ENCODE measurements at regions not wholly inside any gene's neighbourhood (a gene's known extent, or its start where the extent isn't known, plus 50 kb on each side); places are given as distances from the start of the nearest gene placed in this dataset.

DNA sequence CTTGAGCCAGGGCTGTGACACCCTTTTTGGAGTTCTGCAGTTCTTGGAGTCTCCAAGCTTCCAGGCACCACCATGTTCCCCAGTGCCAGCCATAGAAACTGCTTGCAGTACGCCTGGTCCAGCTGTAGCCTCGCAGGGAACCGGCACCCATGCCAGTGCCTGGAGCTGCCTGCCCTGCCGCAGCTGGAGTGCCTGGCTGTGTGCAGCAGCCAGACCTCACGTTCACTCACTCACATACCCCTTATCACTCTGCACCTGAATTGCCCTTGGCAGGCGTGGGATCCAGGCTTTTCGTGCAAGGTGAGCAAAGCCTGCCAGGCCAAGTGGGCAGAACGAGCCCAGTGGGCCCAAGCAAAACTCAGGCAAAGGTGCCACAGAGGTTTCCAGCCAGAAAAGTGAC lies 77.8 kb upstream of the SHB start:
- Histone ChIP-seq H3K9ac (ENCODE audit: low read depth, low read length) (no peak overlapping the region), H3K4me1 (ENCODE audit: insufficient read depth, low read length) (peaks cover 5% of the 10 kb centered on the region; the same call in 1 of the 2 replicates), H3K27ac (ENCODE audit: low read length) (no peak overlapping the region), H3K27me3 (ENCODE audit: insufficient read depth, low read length) (peaks cover 6% of the 10 kb centered on the region; the same call in 1 of the 2 replicates), H3K9me3 (ENCODE audit: insufficient read depth, low read depth, low read length) (no peaks in the 10 kb centered on the region), H3K4me3 (ENCODE audit: low read length) (no peak overlapping the region), H3K36me3 (ENCODE audit: insufficient read depth, low read depth, low read length) (no peaks in the 10 kb centered on the region)

DNA sequence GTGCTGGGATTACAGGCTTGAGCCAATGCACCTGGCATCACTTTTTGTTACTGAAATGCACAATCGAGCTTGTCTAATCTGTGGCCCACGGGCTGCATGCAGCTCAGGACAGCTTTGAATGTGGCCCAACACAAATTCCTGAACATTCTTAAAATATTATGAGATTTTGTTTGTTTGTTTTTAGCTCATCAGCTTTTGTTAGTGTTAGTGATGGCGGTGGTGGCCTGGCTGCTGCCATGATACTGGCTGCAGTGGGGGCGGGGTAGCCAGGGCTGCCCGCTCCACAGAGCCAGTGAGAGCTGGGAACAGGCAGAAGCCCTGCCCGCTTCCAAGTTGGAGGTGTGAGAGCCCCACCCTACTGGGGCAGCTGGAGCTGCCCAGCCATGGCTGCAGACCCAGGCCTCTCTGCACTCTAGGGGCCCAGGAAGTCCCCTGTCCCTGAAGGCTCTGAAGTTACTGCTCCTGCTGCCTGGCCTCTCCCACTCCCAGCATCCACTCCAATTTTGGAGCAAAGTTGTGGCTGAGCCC lies 76.6 kb upstream of the SHB start:
- Histone ChIP-seq H3K27ac (ENCODE audit: low read length) (no peak overlapping the region), H3K9ac (ENCODE audit: low read depth, low read length) (no peak overlapping the region), H3K27me3 (ENCODE audit: insufficient read depth, low read length) (peaks cover 13% of the 10 kb centered on the region; the same call in 1 of the 2 replicates), H3K9me3 (ENCODE audit: insufficient read depth, low read depth, low read length) (no peaks in the 10 kb centered on the region), H3K4me3 (ENCODE audit: low read length) (no peak overlapping the region), H3K4me1 (ENCODE audit: insufficient read depth, low read length) (peaks cover 5% of the 10 kb centered on the region; the same call in 1 of the 2 replicates), H3K36me3 (ENCODE audit: insufficient read depth, low read depth, low read length) (no peaks in the 10 kb centered on the region)

DNA sequence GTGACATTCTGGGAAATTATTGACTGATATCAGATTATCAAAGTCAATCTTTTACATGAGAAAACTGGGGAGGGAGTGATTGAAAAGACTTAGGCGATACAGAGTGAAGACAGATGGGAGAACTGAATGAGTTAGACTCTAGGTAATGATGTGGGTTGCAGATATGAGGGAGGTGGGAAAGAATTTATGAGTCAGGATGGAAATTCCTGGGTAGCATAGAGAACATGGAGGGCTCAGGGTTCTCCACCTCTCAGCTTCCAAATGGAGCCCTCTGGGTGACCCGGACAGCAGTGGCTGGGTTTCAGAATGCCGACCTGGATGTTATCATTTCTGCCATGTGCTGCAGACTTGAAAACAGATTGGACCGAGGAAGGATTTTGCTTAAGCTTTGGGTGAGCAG lies 75.4 kb upstream of the SHB start:
- Histone ChIP-seq H3K27ac (ENCODE audit: low read length) (no peak overlapping the region), H3K36me3 (ENCODE audit: insufficient read depth, low read depth, low read length) (no peaks in the 10 kb centered on the region), H3K9me3 (ENCODE audit: insufficient read depth, low read depth, low read length) (no peaks in the 10 kb centered on the region), H3K4me1 (ENCODE audit: insufficient read depth, low read length) (peaks cover 5% of the 10 kb centered on the region; the same call in 1 of the 2 replicates), H3K4me3 (ENCODE audit: low read length) (no peak overlapping the region), H3K9ac (ENCODE audit: low read depth, low read length) (no peak overlapping the region), H3K27me3 (ENCODE audit: insufficient read depth, low read length) (peaks cover 17% of the 10 kb centered on the region; the same call in 1 of the 2 replicates)

DNA sequence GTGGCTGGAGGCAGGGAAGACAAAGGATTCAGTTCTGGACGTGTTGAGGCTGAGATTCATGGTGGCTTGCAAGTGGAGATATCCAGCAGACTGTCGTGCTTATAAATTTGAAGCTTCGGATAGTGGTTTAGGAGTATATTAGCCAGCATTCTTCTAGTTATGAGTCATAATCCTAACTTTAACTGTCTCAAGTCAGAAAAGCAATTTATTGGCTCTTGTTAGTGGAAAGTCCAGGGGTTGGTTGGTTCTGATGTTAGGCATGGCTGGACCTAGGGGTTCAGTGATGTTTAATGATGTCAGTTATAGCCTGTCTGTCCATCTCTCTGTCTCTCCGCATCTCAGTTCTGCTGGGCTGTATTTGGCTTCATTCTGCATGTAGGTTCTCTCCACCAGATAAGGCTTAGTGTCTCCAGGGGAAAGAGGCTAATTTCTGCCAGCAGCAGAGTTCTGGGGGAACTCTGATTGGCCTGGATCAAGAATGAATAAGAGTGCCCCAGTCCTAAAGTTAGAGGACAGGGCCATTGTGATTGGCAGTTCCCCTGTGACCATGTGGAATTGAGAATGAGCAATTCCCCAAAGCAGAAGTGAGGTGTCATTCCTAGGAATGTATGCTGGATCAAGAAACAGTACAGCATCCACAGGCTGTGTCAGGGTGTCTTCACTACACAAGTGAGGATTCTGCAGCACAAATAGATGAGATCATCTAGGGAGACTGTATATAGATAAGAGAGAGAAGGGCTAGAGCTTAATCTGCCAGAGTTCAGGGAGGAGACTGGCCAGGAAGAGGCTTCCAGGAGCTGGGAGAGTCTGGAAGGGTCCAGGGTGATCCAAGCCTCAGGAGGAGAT lies 72.9 kb upstream of the SHB start:
- Histone ChIP-seq H3K27me3 (ENCODE audit: insufficient read depth, low read length) (peaks cover 17% of the 10 kb centered on the region; the same call in 1 of the 2 replicates), H3K4me3 (ENCODE audit: low read length) (no peak overlapping the region), H3K9ac (ENCODE audit: low read depth, low read length) (no peak overlapping the region), H3K27ac (ENCODE audit: low read length) (no peak overlapping the region), H3K9me3 (ENCODE audit: insufficient read depth, low read depth, low read length) (no peaks in the 10 kb centered on the region), H3K4me1 (ENCODE audit: insufficient read depth, low read length) (peaks cover 5% of the 10 kb centered on the region; the same call in 1 of the 2 replicates), H3K36me3 (ENCODE audit: insufficient read depth, low read depth, low read length) (no peaks in the 10 kb centered on the region)

DNA sequence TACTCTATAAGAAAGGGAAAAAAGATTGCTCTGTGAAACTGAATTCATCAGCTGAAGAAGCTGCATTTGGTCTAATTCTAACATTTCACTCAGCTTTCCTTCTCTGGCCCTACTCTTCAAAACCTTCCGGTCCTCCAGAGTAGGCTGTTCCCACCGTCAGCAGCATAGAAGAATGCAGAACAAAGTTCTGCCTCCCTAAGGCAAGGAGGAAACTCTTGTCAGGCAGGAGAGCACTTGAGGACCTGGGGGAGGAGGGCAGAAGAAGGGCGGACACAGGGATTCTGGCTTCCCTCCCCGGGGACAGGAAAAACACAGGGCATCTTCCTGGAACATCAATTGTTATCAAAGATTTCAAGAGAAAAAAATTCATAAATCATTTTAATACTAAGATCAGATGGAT lies 69.2 kb upstream of the SHB start:
- Histone ChIP-seq H3K9me3 (ENCODE audit: insufficient read depth, low read depth, low read length) (no peaks in the 10 kb centered on the region), H3K27ac (ENCODE audit: low read length) (no peak overlapping the region), H3K27me3 (ENCODE audit: insufficient read depth, low read length) (peaks cover 17% of the 10 kb centered on the region; the same call in 1 of the 2 replicates), H3K4me1 (ENCODE audit: insufficient read depth, low read length) (peaks cover 12% of the 10 kb centered on the region; the same call in 1 of the 2 replicates), H3K36me3 (ENCODE audit: insufficient read depth, low read depth, low read length) (no peaks in the 10 kb centered on the region), H3K9ac (ENCODE audit: low read depth, low read length) (no peak overlapping the region), H3K4me3 (ENCODE audit: low read length) (no peak overlapping the region)

DNA sequence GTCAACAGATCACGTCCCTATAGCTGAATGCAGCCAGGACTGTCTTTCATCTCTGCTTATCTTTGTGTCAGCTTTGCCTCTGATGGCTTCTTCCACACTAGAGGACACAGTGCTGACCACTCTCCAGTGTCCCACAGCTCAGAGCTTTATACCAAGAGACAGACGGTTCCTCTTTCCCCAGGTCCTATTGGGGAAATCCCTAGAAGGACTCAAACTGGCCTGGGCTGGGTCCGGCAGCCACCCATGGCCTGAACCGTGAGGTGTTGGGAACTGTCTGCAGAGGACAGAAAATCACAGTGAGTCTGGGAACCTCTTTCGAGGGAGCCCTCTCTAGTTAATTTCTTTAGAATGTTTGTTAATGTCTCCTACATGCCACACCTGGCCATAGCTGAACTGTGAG lies 68.3 kb upstream of the SHB start:
- peaks cover 22% of the 10 kb centered on the region; the same call in 1 of the 2 replicates for H3K27me3 ChIP-seq (ENCODE audit: insufficient read depth, low read length)
- H3K4me1 ChIP-seq (ENCODE audit: insufficient read depth, low read length) = peaks cover 7% of the 10 kb centered on the region; the same call in 1 of the 2 replicates
- H3K4me3 ChIP-seq (ENCODE audit: low read length) = no peak overlapping the region
- no peak overlapping the region for H3K9ac ChIP-seq (ENCODE audit: low read depth, low read length)
- no peaks in the 10 kb centered on the region for H3K9me3 ChIP-seq (ENCODE audit: insufficient read depth, low read depth, low read length)
- H3K36me3 ChIP-seq (ENCODE audit: insufficient read depth, low read depth, low read length) = no peaks in the 10 kb centered on the region
- no peak overlapping the region for H3K27ac ChIP-seq (ENCODE audit: low read length)

DNA sequence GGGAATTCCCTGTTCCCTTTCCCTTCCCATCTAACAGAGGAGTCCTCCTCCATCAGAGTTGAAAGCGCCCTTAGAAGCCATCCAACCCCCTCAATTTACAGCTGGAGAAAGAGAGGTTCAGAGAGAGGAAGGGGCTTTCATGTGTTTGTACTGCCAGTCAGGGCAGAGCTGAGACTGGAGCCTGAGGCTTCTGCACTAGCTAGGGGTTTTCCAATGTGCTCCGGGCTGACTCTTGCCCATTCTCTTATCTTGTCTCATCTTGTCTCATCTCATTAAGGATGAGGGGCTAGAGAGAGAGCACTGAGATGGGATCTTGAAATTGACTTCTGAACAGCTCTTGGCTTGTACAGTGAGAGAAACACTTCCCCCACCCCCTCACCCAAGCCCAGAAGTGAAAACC lies 67.4 kb upstream of the SHB start:
- Histone ChIP-seq H3K4me1 (ENCODE audit: insufficient read depth, low read length) (peaks cover 7% of the 10 kb centered on the region; the same call in 1 of the 2 replicates), H3K27me3 (ENCODE audit: insufficient read depth, low read length) (peaks cover 16% of the 10 kb centered on the region; the same call in 1 of the 2 replicates), H3K36me3 (ENCODE audit: insufficient read depth, low read depth, low read length) (no peaks in the 10 kb centered on the region), H3K27ac (ENCODE audit: low read length) (no peak overlapping the region), H3K9ac (ENCODE audit: low read depth, low read length) (no peak overlapping the region), H3K9me3 (ENCODE audit: insufficient read depth, low read depth, low read length) (no peaks in the 10 kb centered on the region), H3K4me3 (ENCODE audit: low read length) (no peak overlapping the region)

DNA sequence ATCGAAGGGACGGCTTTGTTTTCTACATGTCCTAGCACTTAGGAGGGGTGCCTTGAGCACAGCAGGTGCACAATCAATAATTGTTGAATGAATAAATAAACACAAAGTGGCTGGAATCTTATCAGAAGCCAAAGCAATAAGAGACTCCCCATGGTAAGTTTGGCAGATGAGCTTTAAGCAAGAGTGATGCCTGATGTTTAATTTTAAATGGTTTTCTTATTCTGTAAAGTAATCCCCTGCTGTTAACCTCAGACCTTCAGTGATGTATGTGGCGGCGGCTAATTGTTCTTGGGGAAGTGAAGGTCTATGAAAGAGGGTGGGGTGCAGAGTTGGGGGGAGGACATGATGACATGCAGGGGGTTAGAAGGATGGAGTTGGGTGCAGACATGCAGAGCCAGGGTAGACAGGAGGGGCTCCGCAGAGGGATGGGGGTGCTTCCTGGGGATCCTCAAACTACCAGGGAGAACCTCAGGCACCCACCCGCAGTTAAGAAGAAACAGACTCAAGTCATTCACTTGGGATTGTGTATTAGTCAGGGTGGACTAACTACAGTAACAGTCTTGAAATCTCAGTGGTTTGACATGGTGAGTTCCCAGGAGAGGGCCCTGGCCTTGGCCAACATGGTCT lies 65.7 kb upstream of the SHB start:
- no peak overlapping the region for H3K9ac ChIP-seq (ENCODE audit: low read depth, low read length)
- H3K36me3 ChIP-seq (ENCODE audit: insufficient read depth, low read depth, low read length) = no peaks in the 10 kb centered on the region
- H3K4me3 ChIP-seq (ENCODE audit: low read length) = no peak overlapping the region
- H3K27me3 ChIP-seq (ENCODE audit: insufficient read depth, low read length) = peaks cover 6% of the 10 kb centered on the region; the same call in 1 of the 2 replicates
- H3K27ac ChIP-seq (ENCODE audit: low read length) = no peak overlapping the region
- H3K4me1 ChIP-seq (ENCODE audit: insufficient read depth, low read length) = peaks cover 7% of the 10 kb centered on the region; the same call in 1 of the 2 replicates
- no peaks in the 10 kb centered on the region for H3K9me3 ChIP-seq (ENCODE audit: insufficient read depth, low read depth, low read length)

DNA sequence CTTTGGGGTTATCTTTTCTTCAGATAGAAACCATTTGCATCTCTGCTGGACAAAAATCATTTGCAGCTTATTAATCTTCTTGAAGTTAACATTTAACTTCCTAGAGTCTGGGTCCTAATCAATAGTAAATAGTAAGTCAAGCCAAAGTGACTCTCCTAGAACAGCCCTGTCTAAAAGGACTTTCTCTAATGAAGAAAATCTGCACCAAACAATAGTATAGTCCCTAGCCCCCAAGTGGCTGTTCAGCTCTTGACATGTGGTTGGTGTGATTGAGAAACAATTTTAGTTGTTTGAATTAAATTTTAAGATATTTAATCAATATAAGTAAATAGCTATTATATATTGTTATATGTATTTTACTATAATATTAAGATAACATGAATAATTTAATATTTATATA lies 64.6 kb upstream of the SHB start:
- Histone ChIP-seq H3K27ac (ENCODE audit: low read length) (no peak overlapping the region), H3K36me3 (ENCODE audit: insufficient read depth, low read depth, low read length) (no peaks in the 10 kb centered on the region), H3K9ac (ENCODE audit: low read depth, low read length) (no peak overlapping the region), H3K27me3 (ENCODE audit: insufficient read depth, low read length) (peaks cover 6% of the 10 kb centered on the region; the same call in 1 of the 2 replicates), H3K4me1 (ENCODE audit: insufficient read depth, low read length) (peaks cover 7% of the 10 kb centered on the region; the same call in 1 of the 2 replicates), H3K9me3 (ENCODE audit: insufficient read depth, low read depth, low read length) (no peaks in the 10 kb centered on the region), H3K4me3 (ENCODE audit: low read length) (no peak overlapping the region)

DNA sequence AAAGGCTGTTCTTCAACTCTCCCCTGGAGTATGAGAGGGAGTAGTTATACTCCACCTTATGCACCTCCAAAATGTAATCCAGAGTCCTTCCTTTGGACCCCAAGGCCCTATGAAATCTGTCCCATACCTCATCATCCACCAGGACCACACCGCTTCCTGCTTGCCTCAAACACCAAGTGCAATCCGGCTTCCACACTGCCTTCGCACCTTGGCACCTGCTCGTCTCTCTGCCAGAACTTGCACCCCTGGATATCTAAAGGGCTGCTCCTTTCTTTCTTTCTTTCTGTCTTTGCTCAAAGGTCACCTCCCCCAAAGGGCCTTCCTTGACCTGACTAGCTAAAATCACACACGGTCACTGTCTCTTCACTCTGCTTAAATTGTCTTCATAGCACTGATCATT lies 63.9 kb upstream of the SHB start:
- H3K27ac ChIP-seq (ENCODE audit: low read length) = no peak overlapping the region
- peaks cover 6% of the 10 kb centered on the region; the same call in 1 of the 2 replicates for H3K27me3 ChIP-seq (ENCODE audit: insufficient read depth, low read length)
- H3K4me1 ChIP-seq (ENCODE audit: insufficient read depth, low read length) = peaks cover 7% of the 10 kb centered on the region; the same call in 1 of the 2 replicates
- no peak overlapping the region for H3K9ac ChIP-seq (ENCODE audit: low read depth, low read length)
- no peaks in the 10 kb centered on the region for H3K9me3 ChIP-seq (ENCODE audit: insufficient read depth, low read depth, low read length)
- H3K4me3 ChIP-seq (ENCODE audit: low read length) = no peak overlapping the region
- no peaks in the 10 kb centered on the region for H3K36me3 ChIP-seq (ENCODE audit: insufficient read depth, low read depth, low read length)

DNA sequence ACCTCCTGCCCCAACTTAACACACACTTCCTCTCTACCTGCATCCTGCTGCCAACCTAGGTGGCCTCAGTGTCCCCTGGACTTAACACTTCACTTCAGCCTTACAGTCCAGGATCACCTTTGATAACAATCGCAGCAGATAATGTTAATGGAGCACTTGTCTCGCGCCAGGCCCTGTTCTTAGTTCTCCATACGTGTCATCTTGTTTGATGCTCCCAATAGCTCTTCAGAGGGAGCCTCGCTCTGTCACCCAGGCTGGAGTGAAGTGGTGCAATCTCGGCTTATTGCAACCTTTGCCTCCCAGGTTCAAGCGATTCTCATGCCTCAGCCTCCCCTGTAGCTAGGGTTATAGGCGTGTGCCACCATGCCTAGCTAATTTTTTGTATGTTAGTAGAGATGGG lies 62.7 kb upstream of the SHB start:
- H3K4me1 ChIP-seq (ENCODE audit: insufficient read depth, low read length) = peaks cover 7% of the 10 kb centered on the region; the same call in 1 of the 2 replicates
- no peak overlapping the region for H3K9ac ChIP-seq (ENCODE audit: low read depth, low read length)
- H3K27me3 ChIP-seq (ENCODE audit: insufficient read depth, low read length) = peaks cover 6% of the 10 kb centered on the region; the same call in 1 of the 2 replicates
- H3K36me3 ChIP-seq (ENCODE audit: insufficient read depth, low read depth, low read length) = no peaks in the 10 kb centered on the region
- no peak overlapping the region for H3K27ac ChIP-seq (ENCODE audit: low read length)
- no peak overlapping the region for H3K4me3 ChIP-seq (ENCODE audit: low read length)
- no peaks in the 10 kb centered on the region for H3K9me3 ChIP-seq (ENCODE audit: insufficient read depth, low read depth, low read length)
